Panc1 (cell line): ENCODE measurements at regions not wholly inside any gene's neighbourhood (a gene's known extent, or its start where the extent isn't known, plus 50 kb on each side); places are given as distances from the start of the nearest gene placed in this dataset.

Experiments
- POLR2AphosphoS5 ChIP-seq: IDR thresholded peaks from 2 replicates; pipeline ENCODE4 v1.6.1; 2012; ENCODE audit warnings: mild to moderate bottlenecking, low read depth, low read length, moderate library complexity
- SIN3A ChIP-seq: IDR thresholded peaks from 2 replicates; pipeline ENCODE4 v1.6.1; 2012; ENCODE audit warnings: low read depth, mild to moderate bottlenecking, low read length, moderate library complexity, borderline replicate concordance; ENCODE audit not compliant: insufficient read depth
- TF ChIP-seq, protein P1 (sequence below): fragments of 450-650 bp; IDR thresholded peaks from 2 replicates; pipeline ENCODE4 v1.5.1; 2017; ENCODE audit warnings: mild to moderate bottlenecking

- no peak for TF ChIP-seq SIN3A
- TF ChIP-seq, protein P1, sequence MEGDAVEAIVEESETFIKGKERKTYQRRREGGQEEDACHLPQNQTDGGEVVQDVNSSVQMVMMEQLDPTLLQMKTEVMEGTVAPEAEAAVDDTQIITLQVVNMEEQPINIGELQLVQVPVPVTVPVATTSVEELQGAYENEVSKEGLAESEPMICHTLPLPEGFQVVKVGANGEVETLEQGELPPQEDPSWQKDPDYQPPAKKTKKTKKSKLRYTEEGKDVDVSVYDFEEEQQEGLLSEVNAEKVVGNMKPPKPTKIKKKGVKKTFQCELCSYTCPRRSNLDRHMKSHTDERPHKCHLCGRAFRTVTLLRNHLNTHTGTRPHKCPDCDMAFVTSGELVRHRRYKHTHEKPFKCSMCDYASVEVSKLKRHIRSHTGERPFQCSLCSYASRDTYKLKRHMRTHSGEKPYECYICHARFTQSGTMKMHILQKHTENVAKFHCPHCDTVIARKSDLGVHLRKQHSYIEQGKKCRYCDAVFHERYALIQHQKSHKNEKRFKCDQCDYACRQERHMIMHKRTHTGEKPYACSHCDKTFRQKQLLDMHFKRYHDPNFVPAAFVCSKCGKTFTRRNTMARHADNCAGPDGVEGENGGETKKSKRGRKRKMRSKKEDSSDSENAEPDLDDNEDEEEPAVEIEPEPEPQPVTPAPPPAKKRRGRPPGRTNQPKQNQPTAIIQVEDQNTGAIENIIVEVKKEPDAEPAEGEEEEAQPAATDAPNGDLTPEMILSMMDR: no peak
- TF ChIP-seq POLR2AphosphoS5: no peak
Measured at GRCh38 chr7:34299066-34299465, 359.0 kb upstream of the NPSR1 start.
